ENCODE measurements at regions not wholly inside any gene's neighbourhood (a gene's known extent, or its start where the extent isn't known, plus 50 kb on each side); places are given as distances from the start of the nearest gene placed in this dataset.

DNA sequence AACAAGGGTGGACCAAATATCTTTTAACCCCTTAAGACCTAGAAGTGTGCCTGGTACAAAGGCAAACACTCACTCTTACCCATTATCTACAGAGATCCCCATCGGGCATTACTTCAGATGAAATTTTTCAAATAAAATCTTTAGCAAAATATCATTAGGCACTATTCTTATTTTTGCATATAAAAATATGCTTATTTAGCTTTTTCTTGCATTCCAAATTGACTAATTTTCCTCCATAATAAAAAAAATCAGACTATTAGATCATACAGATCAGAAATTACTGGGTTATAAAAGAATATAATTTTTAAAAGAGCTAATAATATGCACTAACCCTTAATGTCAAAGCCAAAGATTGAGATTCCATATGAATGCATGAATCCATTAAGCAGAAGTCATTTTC lies 178.7 kb upstream of the SLC30A5 start:
- intact Hi-C loops (cut with micrococcal nuclease) = no loop called here
- Mint-ChIP-seq H3K9me3 (peaks cover 0 to 2% of the 10 kb centered on the region in 2 donors), H3K27ac (no peak overlapping the region), H3K4me1 (no peaks in the 10 kb centered on the region), H3K36me3 (no peaks in the 10 kb centered on the region), H3K4me3 (no peak overlapping the region), H3K27me3 (ENCODE audit: low read depth in 2 of 2) (no peaks in the 10 kb centered on the region)
- H3K27me3 ChIP-seq (ENCODE audit: control insufficient read depth, insufficient read depth, low read length) = no peaks in the 10 kb centered on the region
- no peaks in the 10 kb centered on the region for H3K9me3 ChIP-seq (ENCODE audit: control insufficient read depth, insufficient read depth, low read length)
- no peaks in the 10 kb centered on the region for H3K36me3 ChIP-seq (ENCODE audit: control insufficient read depth, insufficient read depth, low read length)
- H3K27ac ChIP-seq (ENCODE audit: low read length) = no peak overlapping the region
- no peak for DNase-seq
- WGBS (ENCODE audit: insufficient coverage) = 100% methylated on average over 1 of the region's 1 CpG
- H3K4me1 ChIP-seq (ENCODE audit: control insufficient read depth, insufficient read depth, low read length) = no peaks in the 10 kb centered on the region
- no peak for ATAC-seq
- no peak overlapping the region for H3K4me3 ChIP-seq (ENCODE audit: low read length)
- TF ChIP-seq CTCF (IDR thresholded peaks at IDR 0.05) = no peak

- H3K36me3 Mint-ChIP-seq = no peaks in the 10 kb centered on the region
Observed at GRCh38 chr5:68918306-68918705, 175.5 kb upstream of the SLC30A5 start.

DNA sequence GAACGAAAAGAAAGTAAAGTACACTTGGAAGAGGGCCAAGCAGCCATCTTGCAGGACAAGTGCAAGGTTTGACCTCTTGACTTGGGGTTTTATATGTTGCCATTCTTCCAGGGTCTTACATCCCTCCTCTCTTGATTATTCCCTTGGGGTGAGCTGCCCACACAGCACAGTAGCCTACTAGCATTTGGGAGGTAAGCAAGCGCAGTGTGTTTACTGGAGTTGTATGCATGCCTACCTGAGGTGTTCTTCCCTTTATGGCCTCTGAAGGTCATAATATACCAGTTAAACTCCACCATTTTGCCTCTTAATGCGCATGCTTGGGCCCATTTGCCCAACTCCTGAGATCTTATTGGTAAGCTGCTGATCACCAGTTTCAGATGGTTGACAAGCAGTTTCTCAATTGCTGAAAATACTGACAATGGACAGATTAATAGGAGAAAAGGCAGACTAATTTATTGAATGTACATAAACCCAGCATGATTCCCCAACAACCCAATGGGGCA lies 173.8 kb upstream of the SLC30A5 start:
- Mint-ChIP-seq H3K9me3 (peaks cover 0 to 2% of the 10 kb centered on the region in 2 donors), H3K4me3 (no peak overlapping the region), H3K4me1 (no peaks in the 10 kb centered on the region), H3K27ac (no peak overlapping the region), H3K27me3 (ENCODE audit: low read depth in 2 of 2) (no peaks in the 10 kb centered on the region), H3K36me3 (no peaks in the 10 kb centered on the region)
- Histone ChIP-seq H3K4me3 (ENCODE audit: low read length) (no peak overlapping the region), H3K27me3 (ENCODE audit: control insufficient read depth, insufficient read depth, low read length) (no peaks in the 10 kb centered on the region), H3K36me3 (ENCODE audit: control insufficient read depth, insufficient read depth, low read length) (no peaks in the 10 kb centered on the region), H3K27ac (ENCODE audit: low read length) (no peak overlapping the region), H3K4me1 (ENCODE audit: control insufficient read depth, insufficient read depth, low read length) (no peaks in the 10 kb centered on the region), H3K9me3 (ENCODE audit: control insufficient read depth, insufficient read depth, low read length) (no peaks in the 10 kb centered on the region)
- ATAC-seq = no peak
- no peak for DNase-seq
- 96% methylated on average over 3 of the region's 3 CpGs for WGBS (ENCODE audit: insufficient coverage)
- intact Hi-C loops (cut with micrococcal nuclease) = no loop called here
- no peak for TF ChIP-seq CTCF (IDR thresholded peaks at IDR 0.05)

More at GRCh38 chr5:68918306-68918705, 175.5 kb upstream of the SLC30A5 start:
- Mint-ChIP-seq H3K9me3 (peaks cover 0 to 2% of the 10 kb centered on the region in 2 donors), H3K27ac (no peak overlapping the region), H3K4me3 (no peak overlapping the region), H3K4me1 (no peaks in the 10 kb centered on the region), H3K27me3 (ENCODE audit: low read depth in 2 of 2) (no peaks in the 10 kb centered on the region)
- ATAC-seq = no peak
- WGBS (ENCODE audit: insufficient coverage) = 93% methylated on average over 4 of the region's 4 CpGs
- H3K27ac ChIP-seq (ENCODE audit: low read length) = no peak overlapping the region
- no peak for TF ChIP-seq CTCF (IDR thresholded peaks at IDR 0.05)
- H3K36me3 ChIP-seq (ENCODE audit: control insufficient read depth, insufficient read depth, low read length) = no peaks in the 10 kb centered on the region
- no peak overlapping the region for H3K4me3 ChIP-seq (ENCODE audit: low read length)
- intact Hi-C loops (cut with micrococcal nuclease) = no loop called here
- no peak for DNase-seq
- H3K27me3 ChIP-seq (ENCODE audit: control insufficient read depth, insufficient read depth, low read length) = no peaks in the 10 kb centered on the region
- H3K9me3 ChIP-seq (ENCODE audit: control insufficient read depth, insufficient read depth, low read length) = no peaks in the 10 kb centered on the region
- H3K4me1 ChIP-seq (ENCODE audit: control insufficient read depth, insufficient read depth, low read length) = no peaks in the 10 kb centered on the region

GRCh38 chr5:68920888-68921287 lies 172.9 kb upstream of the SLC30A5 start:
- Mint-ChIP-seq H3K36me3 (no peaks in the 10 kb centered on the region), H3K9me3 (peaks cover 0 to 2% of the 10 kb centered on the region in 2 donors), H3K27me3 (ENCODE audit: low read depth in 2 of 2) (peaks cover 0 to 5% of the 10 kb centered on the region in 2 donors), H3K4me3 (no peak overlapping the region), H3K27ac (no peak overlapping the region), H3K4me1 (no peaks in the 10 kb centered on the region)
- no peaks in the 10 kb centered on the region for H3K27me3 ChIP-seq (ENCODE audit: control insufficient read depth, insufficient read depth, low read length)
- H3K9me3 ChIP-seq (ENCODE audit: control insufficient read depth, insufficient read depth, low read length) = no peaks in the 10 kb centered on the region
- no peak overlapping the region for H3K27ac ChIP-seq (ENCODE audit: low read length)
- WGBS (ENCODE audit: insufficient coverage) = 94% methylated on average over 28 of the region's 28 CpGs
- no peaks in the 10 kb centered on the region for H3K36me3 ChIP-seq (ENCODE audit: control insufficient read depth, insufficient read depth, low read length)
- intact Hi-C loops (cut with micrococcal nuclease) = no loop called here
- TF ChIP-seq CTCF (IDR thresholded peaks at IDR 0.05) = no peak
- ATAC-seq (no peak), DNase-seq (no peak)
- H3K4me1 ChIP-seq (ENCODE audit: control insufficient read depth, insufficient read depth, low read length) = no peaks in the 10 kb centered on the region
- no peak overlapping the region for H3K4me3 ChIP-seq (ENCODE audit: low read length)
